Hematopoietic multipotent progenitor cell treated with erythropoietin and hydrocortisone succinate and interleukin-3 and kit ligand, for 4 days (in vitro differentiated cells): ENCODE measurements at regions not wholly inside any gene's neighbourhood (a gene's known extent, or its start where the extent isn't known, plus 50 kb on each side); places are given as distances from the start of the nearest gene placed in this dataset.

Experiments used
- DNase-seq: peaks from one replicate; pipeline ENCODE4 v3.0.0-alpha.2; 2015

DNA sequence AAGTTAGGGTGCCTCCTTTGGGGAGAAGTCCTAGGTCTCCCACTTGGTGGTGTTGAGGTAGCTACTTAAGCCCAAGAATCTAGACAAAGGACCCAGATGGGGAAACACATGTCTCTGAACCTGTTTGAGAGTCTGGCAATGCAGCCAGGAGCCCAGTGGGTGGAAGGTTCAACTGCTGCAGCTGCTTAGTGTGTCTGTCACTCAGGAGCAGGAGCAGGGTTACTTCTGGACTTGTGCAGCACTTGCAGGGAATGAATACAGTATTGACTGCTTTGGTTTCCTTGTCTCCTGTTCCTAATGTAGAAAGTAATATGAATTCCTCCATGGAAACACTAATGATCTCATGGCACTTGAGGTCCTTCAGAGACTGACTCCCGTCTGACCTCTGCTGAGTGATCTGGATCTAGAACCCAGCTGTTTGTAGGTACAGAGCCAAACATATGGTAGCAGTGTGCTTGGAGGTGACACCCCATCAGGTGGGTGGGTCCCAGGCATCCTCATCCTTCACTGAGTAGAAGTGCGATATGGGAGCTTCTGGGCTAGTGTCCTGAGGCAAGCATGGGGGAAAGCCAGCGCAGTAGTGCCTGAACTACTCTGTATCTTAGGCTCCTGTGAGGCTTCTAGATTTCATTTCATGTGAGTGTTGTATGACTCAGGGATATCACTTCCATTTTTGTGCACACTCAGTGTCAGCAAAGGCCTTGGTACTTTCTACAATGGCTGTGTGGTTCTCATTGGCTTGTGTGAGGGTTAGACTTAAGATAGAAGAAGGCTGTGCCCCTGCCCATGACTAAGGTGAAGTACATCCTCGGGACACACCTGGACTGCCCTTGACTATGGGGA is 85.0 kb upstream of the WDR1 start:
- peak; percentile 0 for DNase-seq

- DNase-seq, result peak; percentile 87
Measured at GRCh38 chr4:10200869-10201268, 84.3 kb upstream of the WDR1 start.

DNA sequence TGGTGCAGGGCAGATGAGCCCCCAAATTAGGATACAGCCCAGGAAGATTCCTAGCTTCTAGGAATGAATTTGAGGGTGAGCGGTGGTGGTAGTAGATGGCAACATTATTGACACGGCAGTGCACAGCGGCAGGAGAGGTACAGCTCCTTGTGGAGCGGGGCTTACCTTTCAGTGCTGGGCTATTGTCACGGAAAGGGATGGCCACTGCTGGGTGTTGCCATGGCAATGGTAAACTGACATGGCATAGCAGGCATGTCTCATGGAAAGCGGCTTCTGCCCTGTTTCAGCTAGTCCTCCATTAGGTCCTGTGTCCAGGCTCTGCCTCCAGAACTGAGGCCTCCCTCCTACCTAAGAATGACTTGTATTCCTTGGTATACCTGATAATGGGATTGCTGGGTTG is 81.8 kb upstream of the WDR1 start:
- no peak for DNase-seq

GRCh38 chr4:10197952-10198351 is 81.4 kb upstream of the WDR1 start:
- DNase-seq, result no peak

GRCh38 chr4:10196191-10196590 is 79.6 kb upstream of the WDR1 start:
- DNase-seq, result peak; percentile 0

DNA sequence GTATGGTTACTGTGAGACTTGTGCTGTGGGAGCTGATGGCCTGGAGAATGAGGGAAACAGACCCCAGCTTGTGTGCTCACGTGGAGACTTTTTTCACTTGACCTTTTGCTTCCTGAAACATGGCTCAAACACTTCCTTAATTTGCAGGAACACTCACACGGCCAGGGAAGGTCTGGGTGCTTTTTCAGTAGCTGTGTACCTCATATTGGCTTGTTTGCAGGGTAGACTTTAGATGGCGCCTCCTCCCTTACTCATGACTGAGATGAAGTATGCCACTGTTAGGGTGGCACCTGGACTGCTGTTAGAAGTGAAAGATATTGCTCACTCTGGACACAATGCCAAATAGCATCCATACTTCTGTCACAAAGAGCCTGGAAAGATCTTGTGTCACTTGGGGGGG is 75.7 kb upstream of the WDR1 start:
- peak; percentile 52 for DNase-seq

GRCh38 chr4:10188400-10189004 is 71.9 kb upstream of the WDR1 start:
- no peak for DNase-seq

DNA sequence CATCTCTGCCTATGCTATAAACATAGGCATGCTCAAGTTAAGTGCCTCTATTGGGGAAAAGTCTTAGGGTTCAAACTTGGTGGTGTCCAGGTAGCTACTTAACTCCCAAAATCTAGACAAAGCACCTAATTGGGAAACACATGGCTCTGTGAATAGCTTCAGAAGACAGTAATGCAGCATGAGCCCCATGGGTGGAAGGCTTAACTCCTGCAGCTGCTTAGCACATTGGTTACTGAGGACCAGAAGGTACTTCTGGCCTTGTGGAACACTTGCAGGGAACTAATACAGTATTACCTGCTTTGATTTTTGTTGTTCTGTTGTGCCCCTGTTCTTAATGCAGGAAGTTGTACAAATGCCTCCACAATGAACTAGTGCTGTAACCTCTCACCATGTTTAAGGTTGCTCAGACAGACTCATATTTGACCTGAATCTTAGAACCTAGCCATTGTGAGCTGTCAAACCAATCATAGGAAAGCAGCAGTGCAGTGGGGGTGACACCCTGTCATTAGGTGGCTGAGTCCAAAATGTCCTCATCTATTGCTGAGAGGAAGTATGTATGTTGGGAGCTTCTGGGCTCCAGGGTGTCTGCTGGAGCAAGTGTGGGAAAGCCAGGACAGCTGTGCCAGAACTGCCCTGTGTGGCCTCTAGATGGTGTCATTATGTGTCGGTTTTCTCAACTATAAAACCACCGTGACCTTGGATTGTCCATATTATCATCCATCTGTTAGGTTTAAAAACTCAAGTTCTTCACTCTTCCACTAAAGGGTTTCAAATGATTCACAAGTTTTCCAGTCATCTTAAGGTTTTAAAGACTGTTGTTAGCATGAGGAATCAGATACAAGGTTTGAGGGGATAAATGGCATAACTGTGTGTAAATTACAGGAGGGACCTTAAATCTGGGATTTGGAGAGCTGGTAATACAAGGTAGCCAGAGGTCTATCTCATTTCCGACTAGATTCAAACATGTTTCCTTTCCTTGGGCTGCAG is 69.9 kb upstream of the WDR1 start:
- DNase-seq, result peak; percentile 53

GRCh38 chr4:10185518-10186227 is 69.1 kb upstream of the WDR1 start:
- no peak for DNase-seq

- DNase-seq, result peak; percentile 64
Measured at GRCh38 chr4:10184501-10184938, 67.9 kb upstream of the WDR1 start.

- peak; percentile 51 for DNase-seq
Measured at GRCh38 chr4:10184041-10184440, 67.4 kb upstream of the WDR1 start.

DNA sequence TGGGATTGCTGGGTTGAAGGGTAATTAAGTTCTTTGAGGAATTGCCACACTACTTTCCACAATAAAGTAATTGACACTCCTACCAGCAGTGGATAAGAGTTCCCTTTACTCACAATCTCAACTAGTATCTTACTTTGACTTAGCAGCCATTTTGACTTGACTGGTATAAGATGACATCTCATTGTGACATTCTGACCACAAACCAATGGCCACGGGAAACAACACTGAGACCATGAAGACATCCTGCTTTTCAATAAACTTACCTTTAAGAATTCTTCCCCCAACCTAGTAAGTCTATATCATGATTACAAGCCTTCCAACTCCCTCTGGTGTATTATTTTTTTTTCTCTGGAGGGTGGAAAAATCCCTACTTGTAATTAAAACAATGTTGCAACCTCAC is 66.9 kb upstream of the WDR1 start:
- DNase-seq, result peak; percentile 77

GRCh38 chr4:10182446-10183424 is 66.1 kb upstream of the WDR1 start:
- DNase-seq, result peak; percentile 94

GRCh38 chr4:10181745-10182445 is 65.3 kb upstream of the WDR1 start:
- no peak for DNase-seq

DNA sequence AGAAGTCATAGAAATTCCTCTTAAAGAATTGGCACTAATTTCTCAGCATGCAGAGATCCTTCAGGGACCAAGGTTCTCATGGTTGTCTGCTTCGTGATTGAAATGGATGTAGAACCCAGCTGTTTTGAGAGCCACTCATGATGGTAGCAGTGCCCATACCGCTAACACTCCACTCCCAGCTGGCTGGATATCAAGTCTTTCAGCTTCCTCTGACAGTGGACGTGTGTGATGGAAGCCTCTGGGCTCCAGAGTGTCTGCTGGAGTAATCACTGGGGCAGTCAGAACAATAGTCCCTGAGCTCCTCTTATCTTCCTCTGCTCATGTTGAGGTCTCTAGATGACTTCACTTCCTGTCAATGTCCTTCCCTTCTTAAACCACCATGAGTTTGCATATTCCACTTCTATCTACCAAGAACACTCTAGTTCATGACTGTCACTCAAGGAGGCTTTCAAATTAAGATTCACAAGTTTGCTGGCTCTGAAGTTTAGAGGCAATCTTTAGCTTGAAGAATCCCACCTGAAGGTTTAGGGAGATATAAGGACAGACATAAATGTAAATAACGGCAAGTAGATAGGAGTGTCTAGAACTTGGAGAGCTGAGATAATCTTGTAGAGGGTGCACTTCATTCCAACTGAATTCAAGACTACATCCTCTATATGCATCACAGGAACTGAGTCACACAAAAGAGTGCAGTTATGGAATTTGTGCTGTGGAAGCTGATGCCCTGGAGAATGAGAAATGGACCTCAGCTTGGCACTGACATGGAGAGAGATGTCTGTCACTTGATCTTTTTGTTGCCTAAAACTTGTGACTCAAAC is 64.5 kb upstream of the WDR1 start:
- DNase-seq, result peak; percentile 99

GRCh38 chr4:10180603-10180926 is 64.0 kb upstream of the WDR1 start:
- DNase-seq, result peak; percentile 93

GRCh38 chr4:10179957-10180602 is 63.5 kb upstream of the WDR1 start:
- no peak for DNase-seq

- DNase-seq, result no peak
Measured at GRCh38 chr4:10178763-10179162, 62.2 kb upstream of the WDR1 start.

GRCh38 chr4:10175626-10176025 is 59.0 kb upstream of the WDR1 start:
- no peak for DNase-seq
